SK-N-SH treated with all-trans-retinoic acid at 6 μM for 48 hours (cell line): ENCODE measurements at regions not wholly inside any gene's neighbourhood (a gene's known extent, or its start where the extent isn't known, plus 50 kb on each side); places are given as distances from the start of the nearest gene placed in this dataset.

Experiments
- ATAC-seq: fragments of 200-7000 bp; cut with Tn5 transposase; 3 replicates; pipeline ENCODE4 v1.9.1; 2020; ENCODE audit warnings: mild to moderate bottlenecking, moderate library complexity
- ARNTL ChIP-seq: fragments of 450-650 bp; formaldehyde crosslinking; IDR thresholded peaks from 2 replicates; pipeline ENCODE4 v1.5.0; 2020; ENCODE audit warnings: low read depth, mild to moderate bottlenecking, moderate library complexity, borderline replicate concordance
- BACH2 ChIP-seq: fragments of 250-450 bp; sonication (Bioruptor Pico); IDR thresholded peaks from 2 replicates; pipeline ENCODE4 v1.9.0; 2021; ENCODE audit warnings: mild to moderate bottlenecking, borderline replicate concordance
- CSDC2 ChIP-seq: fragments of 250-450 bp; sonication (Bioruptor Pico); IDR thresholded peaks from 2 replicates; pipeline ENCODE4 v1.5.0; 2020; ENCODE audit warnings: mild to moderate bottlenecking, moderate library complexity
- ESRRG ChIP-seq: fragments of 250-450 bp; sonication (Bioruptor Pico); IDR thresholded peaks from 2 replicates; pipeline ENCODE4 v1.6.1; 2021; ENCODE audit warnings: mild to moderate bottlenecking
- GLIS3 ChIP-seq: fragments of 250-450 bp; sonication (Bioruptor Pico); IDR thresholded peaks from 2 replicates; pipeline ENCODE4 v1.5.0; 2020; ENCODE audit warnings: mild to moderate bottlenecking, moderate library complexity
- ISL1 ChIP-seq: fragments of 250-450 bp; sonication (Bioruptor Pico); IDR thresholded peaks from 2 replicates; pipeline ENCODE4 v2.1.2; 2022; ENCODE audit warnings: mild to moderate bottlenecking, moderate library complexity
- OSR1 ChIP-seq: fragments of 250-450 bp; sonication (Bioruptor Pico); IDR thresholded peaks from 2 replicates; pipeline ENCODE4 v1.8.0; 2022; ENCODE audit warnings: moderate library complexity, mild to moderate bottlenecking, inconsistent platforms
- PPARA ChIP-seq: fragments of 250-450 bp; sonication (Bioruptor Pico); IDR thresholded peaks from 2 replicates; pipeline ENCODE4 v1.5.0; 2020; ENCODE audit warnings: mild to moderate bottlenecking, borderline replicate concordance
- RARB ChIP-seq: fragments of 250-450 bp; sonication (Bioruptor Pico); IDR thresholded peaks from 2 replicates; pipeline ENCODE4 v1.8.0; 2021; ENCODE audit warnings: mild to moderate bottlenecking, moderate library complexity
- SNAI2 ChIP-seq: fragments of 250-450 bp; sonication (Bioruptor Pico); IDR thresholded peaks from 2 replicates; pipeline ENCODE4 v1.5.0; 2020; ENCODE audit warnings: mild to moderate bottlenecking, moderate library complexity
- TCF4 ChIP-seq: fragments of 250-450 bp; sonication (Bioruptor Pico); IDR thresholded peaks from 2 replicates; pipeline ENCODE4 v1.8.0; 2021; ENCODE audit warnings: mild to moderate bottlenecking, moderate library complexity, borderline replicate concordance
- TOX ChIP-seq: fragments of 250-450 bp; sonication (Bioruptor Pico); IDR thresholded peaks from 2 replicates; pipeline ENCODE4 v1.8.0; 2021; ENCODE audit warnings: mild to moderate bottlenecking, moderate library complexity, borderline replicate concordance
- ZC3H10 ChIP-seq: fragments of 250-450 bp; sonication (Bioruptor Pico); IDR thresholded peaks from 2 replicates; pipeline ENCODE4 v1.5.1; 2021; ENCODE audit warnings: mild to moderate bottlenecking, moderate library complexity
- ZFP3 ChIP-seq: fragments of 250-450 bp; sonication (Bioruptor Pico); IDR thresholded peaks from 2 replicates; pipeline ENCODE4 v1.5.0; 2020; ENCODE audit warnings: mild to moderate bottlenecking, moderate library complexity
- ZFP30 ChIP-seq: fragments of 450-650 bp; formaldehyde crosslinking; IDR thresholded peaks from 2 replicates; pipeline ENCODE4 v1.5.0; 2022; ENCODE audit warnings: mild to moderate bottlenecking, moderate library complexity
- ZNF565 ChIP-seq: fragments of 450-650 bp; formaldehyde crosslinking; conservative IDR thresholded peaks from 2 replicates; pipeline ENCODE4 v1.5.0; 2020; ENCODE audit warnings: low read depth, mild to moderate bottlenecking, moderate library complexity
- ZNF8 ChIP-seq: fragments of 450-650 bp; formaldehyde crosslinking; IDR thresholded peaks from 2 replicates; pipeline ENCODE4 v1.5.0; 2020; ENCODE audit warnings: mild to moderate bottlenecking, moderate library complexity
- TF ChIP-seq, protein P1 (sequence below): fragments of 250-450 bp; sonication (Bioruptor Pico); IDR thresholded peaks from 2 replicates; pipeline ENCODE4 v1.5.0; 2020; ENCODE audit warnings: mild to moderate bottlenecking, moderate library complexity
- TF ChIP-seq, protein P2 (sequence below): fragments of 250-450 bp; sonication (Bioruptor Pico); IDR thresholded peaks from 2 replicates; pipeline ENCODE4 v1.5.1; 2020; ENCODE audit warnings: low read depth, mild to moderate bottlenecking, moderate library complexity
- TF ChIP-seq, protein P3 (sequence below): fragments of 250-450 bp; sonication (Bioruptor Pico); IDR thresholded peaks from 2 replicates; pipeline ENCODE4 v1.8.0; 2020; ENCODE audit warnings: mild to moderate bottlenecking, moderate library complexity, borderline replicate concordance
- TF ChIP-seq, protein P4 (sequence below): fragments of 250-450 bp; sonication (Bioruptor Pico); IDR thresholded peaks from 2 replicates; pipeline ENCODE4 v1.8.0; 2021; ENCODE audit warnings: low read depth, mild to moderate bottlenecking, moderate library complexity, borderline replicate concordance
- TF ChIP-seq, protein P5 (sequence below): fragments of 250-450 bp; sonication (Bioruptor Pico); IDR thresholded peaks from 2 replicates; pipeline ENCODE4 v1.5.1; 2021; ENCODE audit warnings: mild to moderate bottlenecking, moderate library complexity

DNA sequence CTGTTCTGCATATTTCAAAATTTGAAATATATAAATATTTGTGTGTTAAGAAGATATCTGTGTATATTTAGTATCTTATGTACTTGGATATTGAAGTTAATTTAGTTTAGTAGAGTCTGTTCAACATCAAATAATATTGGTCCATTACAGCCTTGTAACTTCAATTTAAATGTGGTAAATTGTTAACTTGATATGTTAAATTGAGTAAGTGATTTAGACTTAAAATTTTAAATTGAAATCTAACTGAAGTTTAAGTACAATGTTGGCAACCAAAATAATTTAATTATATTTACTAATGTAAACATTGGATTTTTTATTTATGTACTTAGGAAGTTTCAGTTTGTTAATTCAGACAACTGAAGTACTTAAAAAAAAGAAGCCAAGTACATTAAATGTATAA is 343.9 kb upstream of the DNAJC19 start (continued):
- TF ChIP-seq ARNTL (no peak), OSR1 (CRISPR knock-in tag) (no peak), ZNF8 (CRISPR knock-in tag) (no peak), RARB (CRISPR knock-in tag) (no peak), ESRRG (CRISPR knock-in tag) (0 out of 2 replicates have a peak, but pooled peaks have one; percentile 37), ZNF565 (CRISPR knock-in tag) (no peak), TOX (CRISPR knock-in tag) (no peak), ZFP30 (CRISPR knock-in tag) (no peak), TCF4 (peak; percentile 81), ISL1 (CRISPR knock-in tag) (peak; percentile 98), BACH2 (CRISPR knock-in tag) (no peak), CSDC2 (no peak)

DNA sequence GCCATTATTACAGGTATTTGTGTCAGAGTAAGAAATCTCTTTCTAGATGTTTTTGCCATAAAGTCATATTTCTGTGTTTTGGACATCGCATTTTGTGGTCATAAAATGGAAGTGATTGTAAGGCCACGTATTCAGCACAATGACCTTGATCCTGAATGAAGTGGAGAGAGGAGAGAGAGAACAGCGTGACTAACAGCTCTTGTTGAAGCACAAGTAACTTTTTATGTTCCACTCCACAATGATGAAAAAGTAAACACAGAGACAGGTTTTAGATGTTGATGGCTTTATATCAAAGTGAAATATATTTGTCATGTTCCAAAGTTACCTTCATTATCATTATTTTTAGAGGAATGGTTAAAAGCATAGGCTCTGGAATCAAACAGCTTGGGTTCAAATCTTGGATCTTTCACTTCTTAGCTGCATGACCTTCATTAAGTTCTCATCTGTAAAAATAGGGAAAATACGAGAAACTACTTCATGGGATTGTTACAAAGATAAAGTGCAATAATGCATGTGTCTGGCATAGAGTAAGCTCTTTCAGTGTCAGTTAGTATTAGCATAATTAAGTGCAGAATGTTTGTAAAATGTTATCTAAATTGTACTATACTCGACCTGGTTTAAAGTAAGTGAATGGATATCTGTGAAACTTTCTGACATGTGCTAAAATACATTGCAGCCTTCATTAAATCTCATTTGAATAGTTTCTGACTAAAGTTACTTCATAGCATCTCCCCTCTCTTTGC is 341.5 kb upstream of the DNAJC19 start:
- peak; percentile 34; the same call in 1 of the 2 replicates for TF ChIP-seq ISL1 (CRISPR knock-in tag)
- no peak for TF ChIP-seq TOX (CRISPR knock-in tag)
- no peak for TF ChIP-seq ARNTL
- TF ChIP-seq, protein P1, sequence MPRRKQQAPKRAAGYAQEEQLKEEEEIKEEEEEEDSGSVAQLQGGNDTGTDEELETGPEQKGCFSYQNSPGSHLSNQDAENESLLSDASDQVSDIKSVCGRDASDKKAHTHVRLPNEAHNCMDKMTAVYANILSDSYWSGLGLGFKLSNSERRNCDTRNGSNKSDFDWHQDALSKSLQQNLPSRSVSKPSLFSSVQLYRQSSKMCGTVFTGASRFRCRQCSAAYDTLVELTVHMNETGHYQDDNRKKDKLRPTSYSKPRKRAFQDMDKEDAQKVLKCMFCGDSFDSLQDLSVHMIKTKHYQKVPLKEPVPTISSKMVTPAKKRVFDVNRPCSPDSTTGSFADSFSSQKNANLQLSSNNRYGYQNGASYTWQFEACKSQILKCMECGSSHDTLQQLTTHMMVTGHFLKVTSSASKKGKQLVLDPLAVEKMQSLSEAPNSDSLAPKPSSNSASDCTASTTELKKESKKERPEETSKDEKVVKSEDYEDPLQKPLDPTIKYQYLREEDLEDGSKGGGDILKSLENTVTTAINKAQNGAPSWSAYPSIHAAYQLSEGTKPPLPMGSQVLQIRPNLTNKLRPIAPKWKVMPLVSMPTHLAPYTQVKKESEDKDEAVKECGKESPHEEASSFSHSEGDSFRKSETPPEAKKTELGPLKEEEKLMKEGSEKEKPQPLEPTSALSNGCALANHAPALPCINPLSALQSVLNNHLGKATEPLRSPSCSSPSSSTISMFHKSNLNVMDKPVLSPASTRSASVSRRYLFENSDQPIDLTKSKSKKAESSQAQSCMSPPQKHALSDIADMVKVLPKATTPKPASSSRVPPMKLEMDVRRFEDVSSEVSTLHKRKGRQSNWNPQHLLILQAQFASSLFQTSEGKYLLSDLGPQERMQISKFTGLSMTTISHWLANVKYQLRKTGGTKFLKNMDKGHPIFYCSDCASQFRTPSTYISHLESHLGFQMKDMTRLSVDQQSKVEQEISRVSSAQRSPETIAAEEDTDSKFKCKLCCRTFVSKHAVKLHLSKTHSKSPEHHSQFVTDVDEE (CRISPR knock-in tag), result peak; percentile 25; the same call in 1 of the 2 replicates
- TF ChIP-seq TCF4, result peak; percentile 45; the same call in 1 of the 2 replicates

DNA sequence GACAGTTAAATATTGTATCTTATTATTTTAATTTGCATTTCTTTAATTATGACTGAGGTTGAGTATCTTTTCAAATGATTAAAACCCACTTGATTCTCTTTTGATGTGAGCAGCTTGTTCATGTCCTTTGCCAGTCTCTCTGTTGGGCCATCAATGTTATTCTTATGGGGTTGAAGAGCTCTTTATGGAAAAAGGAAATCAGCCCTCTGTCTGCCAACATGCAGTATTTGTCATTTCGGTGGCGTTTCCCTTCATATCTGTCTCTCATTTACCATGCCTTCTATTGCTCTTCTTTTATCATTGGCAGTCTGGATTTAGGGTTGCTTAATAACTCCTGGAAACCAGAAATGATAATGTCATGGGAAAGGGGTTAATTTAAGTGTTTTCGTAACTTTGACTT is 340.7 kb upstream of the DNAJC19 start:
- no peak for ATAC-seq

More for the DNA sequence above, 341.5 kb upstream of the DNAJC19 start:
- no peak for ATAC-seq

DNA sequence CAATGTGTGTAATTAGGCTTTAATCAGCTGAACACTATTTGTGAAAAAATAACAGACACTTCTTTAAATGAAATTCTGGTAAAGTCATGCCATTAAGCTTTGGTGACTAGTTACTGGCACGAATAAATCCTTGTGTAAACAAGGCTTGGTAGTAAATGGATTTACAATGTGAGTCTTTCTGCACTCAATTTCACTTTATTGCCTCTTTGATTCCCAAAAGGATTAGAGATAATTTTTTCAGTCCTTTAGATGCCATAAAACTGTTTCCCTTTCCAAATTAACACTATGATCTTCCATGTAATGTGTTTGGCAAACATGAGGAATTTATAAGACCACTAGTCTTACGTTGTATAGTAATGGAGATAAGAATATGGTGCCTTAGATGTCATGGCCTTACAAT is 339.5 kb upstream of the DNAJC19 start:
- ATAC-seq, result no peak
- no peak for TF ChIP-seq RARB (CRISPR knock-in tag)
- no peak for TF ChIP-seq CSDC2
- TF ChIP-seq ZNF565 (CRISPR knock-in tag), result no peak

More for the DNA sequence above, 340.7 kb upstream of the DNAJC19 start:
- TF ChIP-seq, protein P2, sequence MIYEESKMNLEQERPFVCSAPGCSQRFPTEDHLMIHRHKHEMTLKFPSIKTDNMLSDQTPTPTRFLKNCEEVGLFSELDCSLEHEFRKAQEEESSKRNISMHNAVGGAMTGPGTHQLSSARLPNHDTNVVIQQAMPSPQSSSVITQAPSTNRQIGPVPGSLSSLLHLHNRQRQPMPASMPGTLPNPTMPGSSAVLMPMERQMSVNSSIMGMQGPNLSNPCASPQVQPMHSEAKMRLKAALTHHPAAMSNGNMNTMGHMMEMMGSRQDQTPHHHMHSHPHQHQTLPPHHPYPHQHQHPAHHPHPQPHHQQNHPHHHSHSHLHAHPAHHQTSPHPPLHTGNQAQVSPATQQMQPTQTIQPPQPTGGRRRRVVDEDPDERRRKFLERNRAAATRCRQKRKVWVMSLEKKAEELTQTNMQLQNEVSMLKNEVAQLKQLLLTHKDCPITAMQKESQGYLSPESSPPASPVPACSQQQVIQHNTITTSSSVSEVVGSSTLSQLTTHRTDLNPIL (CRISPR knock-in tag), result no peak
- TF ChIP-seq, protein P3, sequence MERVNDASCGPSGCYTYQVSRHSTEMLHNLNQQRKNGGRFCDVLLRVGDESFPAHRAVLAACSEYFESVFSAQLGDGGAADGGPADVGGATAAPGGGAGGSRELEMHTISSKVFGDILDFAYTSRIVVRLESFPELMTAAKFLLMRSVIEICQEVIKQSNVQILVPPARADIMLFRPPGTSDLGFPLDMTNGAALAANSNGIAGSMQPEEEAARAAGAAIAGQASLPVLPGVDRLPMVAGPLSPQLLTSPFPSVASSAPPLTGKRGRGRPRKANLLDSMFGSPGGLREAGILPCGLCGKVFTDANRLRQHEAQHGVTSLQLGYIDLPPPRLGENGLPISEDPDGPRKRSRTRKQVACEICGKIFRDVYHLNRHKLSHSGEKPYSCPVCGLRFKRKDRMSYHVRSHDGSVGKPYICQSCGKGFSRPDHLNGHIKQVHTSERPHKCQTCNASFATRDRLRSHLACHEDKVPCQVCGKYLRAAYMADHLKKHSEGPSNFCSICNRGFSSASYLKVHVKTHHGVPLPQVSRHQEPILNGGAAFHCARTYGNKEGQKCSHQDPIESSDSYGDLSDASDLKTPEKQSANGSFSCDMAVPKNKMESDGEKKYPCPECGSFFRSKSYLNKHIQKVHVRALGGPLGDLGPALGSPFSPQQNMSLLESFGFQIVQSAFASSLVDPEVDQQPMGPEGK (CRISPR knock-in tag), result no peak
- no peak for TF ChIP-seq ZC3H10 (CRISPR knock-in tag)
- TF ChIP-seq ISL1 (CRISPR knock-in tag), result no peak
- TF ChIP-seq ZNF8 (CRISPR knock-in tag), result no peak
- TF ChIP-seq, protein P4, sequence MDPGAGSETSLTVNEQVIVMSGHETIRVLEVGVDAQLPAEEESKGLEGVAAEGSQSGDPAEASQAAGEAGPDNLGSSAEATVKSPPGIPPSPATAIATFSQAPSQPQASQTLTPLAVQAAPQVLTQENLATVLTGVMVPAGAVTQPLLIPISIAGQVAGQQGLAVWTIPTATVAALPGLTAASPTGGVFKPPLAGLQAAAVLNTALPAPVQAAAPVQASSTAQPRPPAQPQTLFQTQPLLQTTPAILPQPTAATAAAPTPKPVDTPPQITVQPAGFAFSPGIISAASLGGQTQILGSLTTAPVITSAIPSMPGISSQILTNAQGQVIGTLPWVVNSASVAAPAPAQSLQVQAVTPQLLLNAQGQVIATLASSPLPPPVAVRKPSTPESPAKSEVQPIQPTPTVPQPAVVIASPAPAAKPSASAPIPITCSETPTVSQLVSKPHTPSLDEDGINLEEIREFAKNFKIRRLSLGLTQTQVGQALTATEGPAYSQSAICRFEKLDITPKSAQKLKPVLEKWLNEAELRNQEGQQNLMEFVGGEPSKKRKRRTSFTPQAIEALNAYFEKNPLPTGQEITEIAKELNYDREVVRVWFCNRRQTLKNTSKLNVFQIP, result no peak
- TF ChIP-seq, all 23 proteins: peak for 0

DNA sequence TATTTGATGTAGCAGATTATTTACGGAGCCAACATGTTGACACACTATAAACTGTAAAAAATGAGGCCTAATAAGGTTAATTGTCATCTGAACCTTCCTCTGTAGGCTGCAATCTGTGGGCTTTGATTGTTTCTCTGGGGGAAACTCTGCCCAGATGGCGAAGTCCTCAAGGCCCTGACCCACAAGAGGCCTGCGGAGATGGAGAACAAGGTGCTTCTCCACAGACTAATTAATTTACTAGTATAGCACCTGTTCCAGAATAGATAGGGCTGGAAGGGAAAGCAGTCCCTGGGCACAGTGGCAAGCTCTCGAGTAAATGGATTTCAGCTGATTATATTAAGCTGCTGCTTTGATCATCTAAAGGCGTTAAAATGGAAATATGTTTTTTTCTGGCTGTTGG is 338.8 kb upstream of the DNAJC19 start:
- no peak for ATAC-seq
- TF ChIP-seq ZFP3 (CRISPR knock-in tag), result no peak
- TF ChIP-seq TOX (CRISPR knock-in tag), result no peak
- TF ChIP-seq ISL1 (CRISPR knock-in tag), result no peak
- no peak for TF ChIP-seq ZC3H10 (CRISPR knock-in tag)
- no peak for TF ChIP-seq PPARA (CRISPR knock-in tag)
- no peak for TF ChIP-seq ARNTL
- TF ChIP-seq, protein P4, result no peak
- TF ChIP-seq, protein P5, sequence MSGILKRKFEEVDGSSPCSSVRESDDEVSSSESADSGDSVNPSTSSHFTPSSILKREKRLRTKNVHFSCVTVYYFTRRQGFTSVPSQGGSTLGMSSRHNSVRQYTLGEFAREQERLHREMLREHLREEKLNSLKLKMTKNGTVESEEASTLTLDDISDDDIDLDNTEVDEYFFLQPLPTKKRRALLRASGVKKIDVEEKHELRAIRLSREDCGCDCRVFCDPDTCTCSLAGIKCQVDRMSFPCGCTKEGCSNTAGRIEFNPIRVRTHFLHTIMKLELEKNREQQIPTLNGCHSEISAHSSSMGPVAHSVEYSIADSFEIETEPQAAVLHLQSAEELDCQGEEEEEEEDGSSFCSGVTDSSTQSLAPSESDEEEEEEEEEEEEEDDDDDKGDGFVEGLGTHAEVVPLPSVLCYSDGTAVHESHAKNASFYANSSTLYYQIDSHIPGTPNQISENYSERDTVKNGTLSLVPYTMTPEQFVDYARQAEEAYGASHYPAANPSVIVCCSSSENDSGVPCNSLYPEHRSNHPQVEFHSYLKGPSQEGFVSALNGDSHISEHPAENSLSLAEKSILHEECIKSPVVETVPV (CRISPR knock-in tag), result no peak
- TF ChIP-seq ZNF8 (CRISPR knock-in tag), result no peak
- no peak for TF ChIP-seq SNAI2 (CRISPR knock-in tag)
- no peak for TF ChIP-seq GLIS3 (CRISPR knock-in tag)
